ENCODE measurements at regions not wholly inside any gene's neighbourhood (a gene's known extent, or its start where the extent isn't known, plus 50 kb on each side); places are given as distances from the start of the nearest gene placed in this dataset.

DNA sequence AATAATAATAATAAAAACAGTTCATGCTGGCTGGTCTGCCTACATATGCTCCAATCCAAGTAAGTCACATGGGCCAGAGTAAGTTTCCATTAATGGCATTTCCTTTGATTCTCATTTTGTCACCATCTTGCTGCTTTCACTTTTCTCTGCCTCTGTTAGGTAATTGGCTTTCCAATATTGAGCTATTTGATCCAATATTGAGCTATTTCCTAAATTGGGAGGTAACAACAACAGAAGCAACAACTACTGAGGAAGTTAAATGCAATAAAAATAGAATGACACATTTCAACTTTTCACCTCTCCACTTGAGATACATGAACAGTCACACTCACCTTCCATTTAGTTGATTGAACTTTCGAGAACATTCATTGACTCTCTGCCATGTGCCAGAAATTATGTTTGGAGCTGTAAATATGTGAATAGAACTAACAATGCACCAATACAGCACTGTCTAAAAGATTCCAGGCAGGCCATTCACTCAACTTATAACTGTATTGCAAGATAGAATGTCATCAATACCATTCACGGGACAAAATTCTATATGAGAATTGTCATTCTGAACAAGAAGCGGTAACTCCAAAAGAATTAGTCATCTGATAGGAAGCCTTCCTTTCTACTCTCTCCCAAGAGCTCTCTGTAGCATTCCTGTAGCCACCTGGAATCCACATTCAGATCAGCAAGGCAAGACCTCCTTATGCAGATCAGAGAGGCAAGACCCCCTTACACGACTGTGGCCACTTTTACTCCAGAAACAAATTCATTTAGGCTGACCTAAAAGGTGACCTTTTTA lies 136.4 kb downstream of the PHLDA1 start:
- no peak for DNase-seq

- DNase-seq: no peak
Measured at GRCh38 chr12:75893765-75894164, 137.8 kb downstream of the PHLDA1 start.

GRCh38 chr12:75892731-75893408 lies 138.7 kb downstream of the PHLDA1 start:
- DNase-seq: no peak

DNA sequence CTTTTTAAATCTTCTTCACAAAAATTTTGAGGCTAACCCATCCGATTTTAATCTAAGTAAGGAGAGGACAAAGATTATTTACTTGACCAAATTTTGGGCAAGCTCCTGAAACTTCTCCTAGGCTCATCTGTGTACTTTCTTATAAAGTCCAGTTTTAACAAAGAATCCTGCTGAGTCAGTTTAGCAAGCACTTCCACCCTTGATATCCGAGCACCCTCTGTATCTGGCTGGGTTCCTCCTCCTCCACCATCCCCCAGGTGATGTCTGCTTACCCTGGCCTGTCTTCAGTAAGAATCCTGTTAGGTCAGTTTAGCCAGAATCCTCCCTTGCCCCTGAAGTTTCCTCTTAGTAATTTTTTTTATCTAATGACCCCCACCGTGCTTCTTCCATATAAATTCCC lies 140.5 kb downstream of the PHLDA1 start:
- DNase-seq: no peak

GRCh38 chr12:75890660-75891059 lies 140.9 kb downstream of the PHLDA1 start:
- DNase-seq: no peak

DNA sequence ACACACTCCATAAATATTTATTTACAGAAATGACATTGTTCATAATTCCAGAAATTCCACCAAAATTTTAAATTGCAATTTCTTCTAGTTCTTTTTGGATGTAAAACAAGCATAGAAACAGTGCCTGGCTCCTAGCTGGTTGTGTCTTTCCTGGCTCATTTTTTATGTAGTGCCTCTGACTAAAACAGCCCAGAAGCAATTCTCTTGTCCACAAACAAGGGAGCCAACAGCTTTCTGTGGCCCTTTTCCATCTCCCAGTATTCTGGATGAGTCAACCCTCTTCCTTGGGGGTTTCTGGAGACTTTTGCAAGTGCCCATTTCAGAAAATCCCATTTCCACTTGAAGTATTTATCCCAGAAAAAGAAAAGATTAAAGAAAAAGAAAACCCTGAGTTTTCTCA lies 141.4 kb downstream of the PHLDA1 start:
- no peak for DNase-seq

DNA sequence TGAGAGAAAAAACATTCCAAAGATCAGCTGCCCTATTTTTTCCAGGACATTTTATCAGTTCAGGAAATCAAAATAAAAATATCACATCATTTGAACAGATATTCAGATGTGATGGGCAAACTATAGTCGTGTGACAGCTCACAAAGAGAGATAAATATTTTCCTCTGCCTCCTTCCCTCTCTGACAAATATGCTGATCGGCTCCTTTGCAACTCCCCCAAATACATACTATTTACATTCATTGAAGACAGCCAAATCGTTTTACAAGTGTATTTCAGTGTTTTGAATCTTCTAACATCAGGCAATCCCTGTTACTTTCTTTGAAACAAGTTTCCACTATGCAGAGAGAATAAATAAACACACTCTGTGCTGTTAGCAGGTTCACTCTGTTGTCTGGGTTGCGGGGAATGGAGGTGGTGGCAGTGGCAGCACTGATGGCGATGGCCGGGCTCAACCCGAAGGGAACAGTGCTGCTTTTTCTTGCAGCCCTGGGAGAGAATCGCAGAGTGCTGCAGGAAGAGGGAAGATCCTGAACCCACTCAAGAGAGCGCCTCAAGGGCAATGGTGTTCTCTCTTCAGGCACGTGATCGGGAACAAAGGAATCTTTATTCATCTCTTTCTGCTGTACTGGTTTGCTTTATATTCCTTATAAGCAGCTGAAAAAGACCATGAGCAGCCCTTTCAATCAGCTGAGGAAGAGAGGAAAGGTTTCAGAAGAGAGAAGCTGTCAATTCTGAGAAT lies 142.5 kb downstream of the PHLDA1 start:
- no peak for DNase-seq

GRCh38 chr12:75888399-75888798 lies 143.2 kb downstream of the PHLDA1 start:
- no peak for DNase-seq

DNA sequence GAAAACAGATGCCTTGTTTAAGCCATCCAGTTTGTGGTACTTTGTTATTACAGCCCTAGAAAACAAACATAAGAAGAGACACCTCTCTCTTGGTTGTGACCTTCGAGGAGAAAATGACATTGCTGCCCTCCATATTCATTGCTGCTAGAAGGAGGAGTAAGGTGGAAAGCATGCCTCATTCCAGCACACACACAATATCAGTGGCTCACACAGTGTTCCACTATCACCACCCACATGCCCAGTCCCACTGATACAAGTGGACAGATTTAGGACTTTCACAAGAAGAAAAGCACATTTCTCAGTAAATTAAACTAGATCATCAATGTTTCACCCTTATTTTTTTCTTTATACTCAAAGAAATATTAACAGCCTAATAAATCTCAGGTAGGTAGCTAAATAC lies 143.6 kb downstream of the PHLDA1 start:
- no peak for DNase-seq

DNA sequence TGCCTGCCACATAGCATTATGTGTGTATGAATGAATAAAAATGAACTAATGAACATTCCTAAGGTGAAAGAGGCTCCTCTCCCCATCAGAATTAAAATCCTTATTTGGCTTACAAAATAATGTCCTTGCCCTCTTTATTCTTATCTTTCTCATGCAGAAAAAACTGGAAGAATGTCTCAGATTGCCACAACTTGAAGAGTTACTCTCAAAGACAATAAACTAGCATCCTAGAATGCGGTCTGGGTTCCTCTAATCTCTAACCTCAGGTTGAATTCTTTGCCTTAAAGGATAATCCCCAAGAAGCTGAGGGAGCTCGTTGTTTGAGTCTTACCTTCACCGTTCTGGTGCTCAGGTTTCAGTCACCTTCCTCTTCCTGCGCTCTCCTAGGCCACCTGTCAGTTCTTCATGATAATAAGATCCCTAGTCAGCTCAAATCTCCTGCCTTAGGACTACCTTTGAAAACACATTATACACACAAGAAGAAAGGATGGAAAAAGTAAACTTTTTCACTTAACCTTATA lies 147.1 kb downstream of the PHLDA1 start:
- DNase-seq: no peak

DNA sequence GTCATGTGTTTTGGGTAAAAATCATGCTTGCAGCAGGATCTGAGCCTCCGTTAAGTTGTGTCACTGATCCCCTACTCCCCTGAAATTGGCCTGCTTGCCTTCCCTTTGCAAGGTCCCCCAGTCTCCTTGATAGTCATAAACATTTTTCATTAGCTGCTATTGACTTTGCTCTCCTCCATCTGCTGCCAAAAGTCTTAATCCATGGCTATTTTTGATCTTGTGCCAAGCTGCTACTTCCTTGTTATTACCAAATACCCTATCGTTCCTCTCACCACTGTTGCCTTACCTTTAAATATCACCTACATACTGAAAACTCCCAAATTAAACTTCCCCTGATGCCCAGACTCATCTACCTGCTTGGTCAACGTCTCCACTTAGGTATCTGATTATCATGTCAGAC lies 148.3 kb downstream of the PHLDA1 start:
- DNase-seq: no peak

DNA sequence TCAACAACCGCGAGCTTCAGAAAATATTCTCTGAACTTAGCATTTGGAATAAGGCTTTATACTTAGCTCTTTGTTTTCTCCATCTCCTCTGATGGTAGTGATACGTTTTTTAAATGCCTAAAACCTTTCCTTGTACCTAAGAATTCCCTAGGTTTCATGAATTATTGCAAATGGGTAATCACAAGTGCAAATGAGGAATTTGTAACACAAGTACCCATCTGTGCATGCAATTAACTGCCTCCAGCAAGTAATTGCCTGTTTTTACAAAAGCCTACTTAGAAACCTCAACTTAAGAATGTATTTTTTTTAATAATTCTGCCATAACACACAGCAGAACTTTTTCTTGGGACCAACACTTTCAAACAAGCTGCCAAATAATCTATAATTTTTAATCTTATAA lies 149.2 kb downstream of the PHLDA1 start:
- DNase-seq: no peak

- no peak for DNase-seq
Measured at GRCh38 chr12:75881920-75882319, 149.7 kb downstream of the PHLDA1 start.

- DNase-seq: no peak
Measured at GRCh38 chr12:75877763-75878621, 153.6 kb downstream of the PHLDA1 start.

DNA sequence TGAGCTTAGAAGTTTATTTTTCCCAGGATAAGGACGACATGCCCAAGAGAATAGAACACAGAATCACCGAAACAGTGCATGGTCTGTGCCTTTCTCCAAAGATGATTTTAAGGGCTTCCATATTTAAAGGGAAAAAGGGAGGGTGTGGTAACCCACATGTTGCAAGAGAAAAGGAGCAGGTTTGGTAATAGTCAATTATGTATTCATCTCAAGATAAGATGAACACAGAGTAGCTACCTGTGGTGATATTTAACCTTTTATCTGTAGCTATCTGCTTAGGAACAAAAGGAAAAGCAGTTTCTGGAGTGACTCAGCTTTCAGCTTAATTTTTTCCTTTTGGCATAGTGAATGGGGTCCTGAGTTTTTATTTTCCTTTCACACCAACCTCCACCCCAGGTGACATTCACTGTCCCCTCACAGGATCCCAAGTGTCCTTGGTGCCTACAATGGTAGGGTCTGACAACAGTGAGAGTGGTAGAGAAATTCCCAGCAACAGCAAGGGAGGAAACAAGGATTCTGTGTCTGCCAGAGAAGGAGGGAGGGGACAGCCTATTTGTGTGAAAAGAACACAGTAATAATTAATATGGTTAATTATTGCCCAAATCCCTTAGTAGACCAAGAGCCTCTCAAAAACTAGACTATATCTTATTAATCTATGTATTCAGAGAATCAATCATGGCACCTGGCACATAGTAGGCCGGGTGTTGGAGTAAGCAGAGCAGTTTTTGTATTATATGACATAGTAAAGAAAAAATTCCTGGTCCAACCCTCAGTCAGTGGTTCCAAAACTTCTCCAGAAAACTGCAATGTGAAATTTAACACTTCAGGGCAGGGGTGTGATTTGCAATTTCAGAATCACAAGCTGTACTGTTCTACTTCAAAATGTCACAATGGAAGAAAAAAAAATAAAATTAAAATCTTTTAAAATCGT lies 154.5 kb downstream of the PHLDA1 start:
- no peak for DNase-seq

GRCh38 chr12:75874441-75874840 lies 157.1 kb downstream of the PHLDA1 start:
- DNase-seq: no peak

DNA sequence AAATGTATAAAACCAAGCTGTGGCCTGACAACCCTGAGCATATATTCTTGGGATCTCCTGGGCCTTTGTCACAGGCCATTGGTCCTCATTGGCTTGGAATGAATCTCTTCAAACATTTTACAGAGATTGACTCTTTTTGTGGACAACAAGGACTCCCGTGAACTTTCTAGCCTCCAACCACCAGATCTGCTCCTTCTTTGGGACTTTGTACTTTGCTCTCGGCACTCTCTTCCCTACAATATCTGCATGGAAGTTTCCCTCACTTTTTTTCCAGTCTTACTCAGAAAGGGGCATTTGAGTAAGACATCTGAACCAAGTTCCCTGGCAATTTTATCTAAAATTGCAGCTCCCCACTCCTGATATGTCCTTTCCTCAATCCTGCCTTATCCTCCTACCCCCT lies 158.8 kb downstream of the PHLDA1 start:
- DNase-seq: no peak

DNA sequence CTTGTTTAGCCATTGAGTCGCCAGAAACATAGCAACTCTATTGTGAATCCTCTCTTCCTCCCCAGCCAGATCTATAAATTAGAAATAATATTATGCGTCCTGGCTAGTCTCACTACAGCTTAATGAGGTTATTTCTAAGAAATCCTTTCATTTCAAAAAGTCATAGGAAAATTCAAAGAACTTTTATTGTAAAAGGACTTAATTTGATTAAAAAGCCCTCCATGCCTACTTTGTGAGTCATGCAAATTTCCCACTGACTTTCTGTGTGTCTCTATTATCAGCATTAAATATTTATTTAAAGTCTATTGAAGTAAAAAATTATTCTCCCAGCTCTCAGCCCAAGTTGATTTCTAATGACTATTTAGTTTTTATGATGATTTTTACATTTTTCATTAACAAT lies 160.7 kb downstream of the PHLDA1 start:
- no peak for DNase-seq

- DNase-seq: no peak
Measured at GRCh38 chr12:75868501-75868900, 163.1 kb downstream of the PHLDA1 start.

DNA sequence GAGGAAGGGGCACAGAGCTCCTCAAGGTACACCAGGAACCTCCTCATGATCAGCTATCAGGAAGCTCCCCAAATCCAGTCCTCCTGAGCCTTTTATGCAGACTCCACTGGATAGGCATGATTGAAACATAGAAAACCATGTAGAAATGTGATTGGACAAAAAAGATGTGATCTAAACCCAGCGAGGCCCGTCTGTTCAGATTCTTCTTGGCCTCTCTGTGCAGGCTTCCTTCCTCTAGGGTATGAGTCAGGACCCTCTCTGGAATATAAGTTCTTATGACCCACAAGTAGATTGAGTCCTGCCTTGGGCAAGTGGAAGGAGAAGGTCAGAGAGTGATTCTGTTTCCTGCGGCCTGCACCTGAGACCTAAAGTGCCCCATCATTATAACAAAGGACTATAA lies 166.3 kb downstream of the PHLDA1 start:
- no peak for DNase-seq

- DNase-seq: no peak
Measured at GRCh38 chr12:75864161-75864560, 167.4 kb downstream of the PHLDA1 start.

DNA sequence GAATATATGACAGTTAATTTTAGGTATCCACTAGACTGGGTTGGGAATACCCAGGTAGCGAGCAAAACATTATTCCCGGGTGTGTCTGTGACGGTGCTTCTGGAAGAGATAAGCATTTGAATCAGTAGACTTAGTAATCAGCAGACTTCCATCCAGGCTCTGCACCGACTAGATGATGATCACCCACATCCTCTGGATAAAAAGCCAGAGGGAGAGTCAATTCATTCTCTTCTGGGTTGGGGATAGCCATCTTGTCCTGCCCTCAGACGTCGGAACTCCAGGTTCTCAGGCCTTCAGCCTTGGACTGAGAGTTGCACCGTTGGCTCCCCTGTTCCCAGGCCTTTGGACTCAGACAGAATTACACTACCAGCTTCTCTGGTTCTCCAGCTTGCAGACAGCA lies 168.0 kb downstream of the PHLDA1 start:
- DNase-seq: no peak
